NCI-H748 (cell line): ENCODE measurements at regions not wholly inside any gene's neighbourhood (a gene's known extent, or its start where the extent isn't known, plus 50 kb on each side); places are given as distances from the start of the nearest gene placed in this dataset.

ENCODE experiments used
- DNase-seq: peaks from one replicate; lab custom pipeline; 2025; ENCODE audit not compliant: unreplicated experiment; lab: John Stamatoyannopoulos, UW

DNA sequence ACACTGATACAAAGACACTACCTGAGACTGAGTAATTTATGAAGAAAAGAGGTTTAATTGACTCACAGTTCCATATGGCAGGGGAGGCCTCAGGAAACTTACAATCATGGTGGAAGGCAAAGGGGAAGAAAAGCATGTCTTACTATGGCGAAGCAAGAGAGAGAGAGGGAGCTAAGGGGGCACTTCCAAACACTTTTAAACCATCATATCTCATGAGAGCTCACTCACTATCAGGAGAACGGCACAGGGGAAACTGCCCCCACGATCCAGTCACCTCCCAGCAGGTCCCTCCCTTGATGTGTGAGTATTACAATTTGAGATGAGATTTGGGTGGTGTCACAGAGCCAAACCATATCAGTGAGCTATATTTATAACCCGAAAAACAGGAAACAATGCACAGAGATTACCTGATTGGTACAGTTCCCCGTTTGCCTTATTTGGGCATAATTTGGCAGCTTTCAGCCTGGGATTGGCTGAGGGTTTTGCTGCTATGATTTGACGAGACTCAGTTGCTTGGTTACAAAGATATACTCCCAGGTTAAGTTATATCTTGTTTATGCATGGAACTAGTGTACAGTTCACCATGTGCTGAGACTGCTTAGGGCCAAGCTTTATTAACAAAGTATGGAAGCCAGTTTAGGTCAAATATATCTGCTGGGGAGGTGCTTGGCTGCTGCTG, 184.2 kb downstream of the NR2F2 start:
- no peak for DNase-seq

DNA sequence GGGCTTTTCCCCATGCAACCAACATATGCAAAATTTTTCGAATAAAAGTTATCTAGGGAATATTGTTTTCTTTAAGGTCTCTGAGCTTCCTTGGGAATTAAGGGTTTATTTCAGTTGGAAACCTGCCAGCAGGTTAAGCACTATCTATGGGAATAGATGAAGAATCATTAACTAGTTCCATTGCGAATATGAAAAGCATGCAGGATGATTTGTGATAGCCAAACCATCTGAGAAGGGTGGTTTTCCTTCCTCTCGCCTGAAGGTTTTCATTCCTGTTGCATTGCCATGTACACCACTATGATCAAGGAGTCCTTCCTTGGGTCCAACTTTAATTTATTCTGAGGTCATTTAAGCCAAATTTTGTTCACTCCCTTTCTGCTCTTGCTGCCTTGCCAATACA, 184.9 kb downstream of the NR2F2 start:
- no peak for DNase-seq

DNA sequence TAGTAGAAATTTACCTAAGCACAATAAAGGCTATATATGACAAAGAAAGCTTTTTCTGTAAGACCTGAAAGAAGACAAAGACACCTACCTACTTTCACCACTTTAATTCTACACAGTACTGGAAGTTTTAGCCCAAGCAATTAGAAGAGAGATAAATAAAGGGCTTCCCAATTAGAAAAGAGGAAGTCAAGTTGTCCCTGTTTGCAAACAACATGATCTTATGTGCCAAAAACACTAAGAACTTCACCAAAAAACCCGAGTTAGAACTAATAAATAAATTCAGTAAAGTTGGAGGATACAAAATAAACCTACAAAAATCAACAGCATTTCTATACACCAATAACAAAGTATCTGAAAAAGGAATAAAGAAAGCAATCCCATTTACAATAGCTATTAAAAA, 190.9 kb downstream of the NR2F2 start:
- DNase-seq: no peak

DNA sequence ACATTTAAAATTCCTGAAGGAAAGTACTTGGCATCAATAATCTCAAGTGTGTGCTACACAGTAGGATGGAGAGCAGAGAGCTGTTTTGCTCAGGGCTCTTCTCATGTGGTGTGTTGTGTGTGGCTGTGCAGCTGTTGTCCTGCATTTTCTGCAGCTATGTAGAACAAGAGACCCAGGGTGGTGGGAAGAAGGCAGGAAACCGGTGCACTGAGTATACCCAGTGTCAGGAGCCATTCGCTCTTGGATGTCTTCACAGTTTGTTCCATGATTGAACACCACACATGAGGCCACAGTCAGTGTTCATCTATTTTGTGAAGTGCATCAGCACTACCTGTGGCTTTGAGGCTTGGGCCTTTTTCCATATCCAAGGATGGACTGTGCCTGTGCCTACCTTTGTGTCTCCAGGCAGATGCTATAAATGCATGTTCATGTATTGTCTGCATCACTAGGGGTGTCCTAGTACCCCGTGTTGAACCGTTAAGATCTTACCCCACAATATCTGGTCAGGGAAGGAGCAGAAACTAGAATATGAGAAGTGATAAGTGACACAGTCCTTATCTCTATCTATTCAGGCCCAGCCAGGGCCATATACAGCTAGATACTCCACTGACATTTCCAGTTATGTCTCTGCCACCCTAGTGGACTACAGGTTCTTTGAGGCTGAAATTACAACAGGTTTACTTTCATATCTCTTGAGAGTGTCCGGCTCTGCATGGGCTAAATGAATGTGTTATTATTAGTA, 194.3 kb downstream of the NR2F2 start:
- DNase-seq: no peak

DNA sequence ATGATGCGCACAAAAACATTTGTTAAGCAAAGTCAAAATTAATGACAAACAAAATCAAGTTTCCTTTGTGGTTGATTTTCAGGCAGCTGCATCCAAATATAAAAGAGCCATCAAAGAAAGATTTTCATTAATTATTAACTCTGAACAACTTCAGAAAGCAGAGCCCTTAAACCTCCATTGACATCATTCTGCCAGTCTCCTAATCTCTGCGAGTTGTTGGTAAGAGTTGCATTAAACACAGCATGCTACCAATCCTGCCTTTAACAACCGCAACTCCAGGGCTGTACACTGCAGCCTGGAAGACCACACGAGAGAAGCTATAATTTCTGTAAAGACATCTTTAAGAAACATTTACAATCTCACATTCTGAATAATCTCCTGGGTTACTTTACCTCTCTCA, 204.6 kb downstream of the NR2F2 start:
- no peak for DNase-seq

DNA sequence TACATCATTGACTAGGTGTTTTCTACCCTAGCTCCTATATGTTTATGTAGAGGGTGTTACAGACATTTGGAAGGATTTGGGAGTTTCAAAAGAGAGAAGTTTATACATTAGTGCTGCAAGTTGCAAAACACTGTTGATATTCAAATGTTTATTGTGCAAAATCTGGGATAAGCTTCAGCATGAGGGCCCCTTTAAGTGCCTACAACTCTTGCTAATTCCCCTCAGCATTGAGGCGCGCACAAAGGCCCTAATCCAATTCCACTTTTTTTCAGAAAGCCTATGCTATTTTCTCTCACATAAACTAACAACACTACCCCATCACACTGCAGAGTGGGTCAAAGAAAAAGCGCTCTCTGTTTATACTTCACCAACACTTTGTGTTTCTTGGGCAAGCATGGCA, 208.0 kb downstream of the NR2F2 start:
- DNase-seq: no peak

DNA sequence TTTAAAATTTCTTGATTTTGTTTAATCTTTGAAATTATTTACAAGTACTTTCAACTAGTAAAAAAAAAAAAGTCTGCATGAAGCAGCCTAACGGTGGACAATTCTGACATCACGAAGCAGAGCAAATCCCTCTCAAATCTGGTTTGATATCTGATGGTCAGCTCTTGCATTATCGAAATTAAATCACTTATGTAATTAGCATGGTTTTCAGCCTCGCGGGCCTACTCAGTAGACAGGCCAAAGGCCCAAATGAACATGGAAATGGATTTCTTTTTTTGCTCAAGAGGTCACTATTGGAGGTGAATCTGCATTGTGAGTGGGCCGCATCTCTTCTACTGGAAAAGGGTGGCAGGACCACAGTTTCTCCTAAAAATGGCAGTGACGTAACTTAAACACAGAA, 209.8 kb downstream of the NR2F2 start:
- DNase-seq: no peak

DNA sequence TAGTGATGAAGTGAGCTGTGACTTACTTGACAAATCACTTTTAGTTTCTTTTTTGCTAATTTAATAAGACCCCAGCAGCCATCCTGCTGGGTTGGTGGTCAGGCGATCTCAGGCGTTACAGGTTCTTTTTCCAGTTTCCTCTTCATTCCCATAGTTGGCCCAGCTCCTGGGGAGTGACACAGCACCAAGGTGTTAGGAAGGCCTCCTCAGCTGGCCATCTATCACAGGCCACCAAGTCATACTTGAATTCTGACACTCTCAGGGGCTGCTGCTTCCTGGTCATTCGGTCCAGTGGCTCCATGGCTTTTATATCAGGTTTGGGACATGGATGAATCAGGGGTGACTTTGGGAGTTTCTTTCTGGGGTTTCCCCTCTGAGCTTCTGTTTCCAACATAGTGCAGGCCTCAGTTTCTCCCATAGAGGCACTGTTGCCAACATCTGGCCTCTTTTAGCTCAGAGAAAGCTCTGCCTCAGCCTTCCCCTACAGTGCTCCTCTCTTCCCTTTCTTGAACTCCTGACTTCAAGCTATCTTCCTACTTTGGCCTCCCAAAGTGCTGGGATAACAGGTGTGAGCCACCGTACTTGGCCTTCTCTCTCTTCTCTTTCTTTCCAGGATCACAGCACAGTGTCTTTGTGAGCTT, 211.8 kb downstream of the NR2F2 start:
- DNase-seq: no peak

DNA sequence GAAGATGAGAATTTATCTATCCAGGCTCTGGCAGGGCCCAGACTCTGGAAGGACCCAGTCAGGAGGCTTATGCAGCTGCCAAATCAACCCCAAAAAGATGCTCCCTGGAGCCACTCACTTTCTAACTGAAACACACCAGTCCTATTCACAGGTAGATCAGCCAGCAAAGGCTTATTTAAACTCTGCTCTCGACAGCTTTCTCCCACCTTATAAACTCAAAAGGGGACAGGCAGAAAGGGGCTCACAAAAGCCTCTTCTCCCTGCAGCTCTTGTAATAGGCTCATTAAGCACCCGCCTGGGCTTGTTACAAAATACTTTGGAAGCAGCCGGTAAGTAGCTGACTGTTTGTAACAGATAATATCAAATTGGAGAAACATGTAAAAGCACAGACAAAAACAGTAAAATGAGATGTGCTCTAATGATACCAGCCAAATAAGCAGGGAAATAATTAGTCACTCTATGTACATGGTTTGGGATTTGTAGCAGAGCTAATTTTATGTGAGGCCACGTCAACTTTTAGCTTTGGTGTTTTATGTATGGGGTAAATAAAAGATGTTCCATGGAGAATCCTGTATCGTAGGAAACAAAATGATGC, 213.8 kb downstream of the NR2F2 start:
- peak; percentile 34 for DNase-seq

DNA sequence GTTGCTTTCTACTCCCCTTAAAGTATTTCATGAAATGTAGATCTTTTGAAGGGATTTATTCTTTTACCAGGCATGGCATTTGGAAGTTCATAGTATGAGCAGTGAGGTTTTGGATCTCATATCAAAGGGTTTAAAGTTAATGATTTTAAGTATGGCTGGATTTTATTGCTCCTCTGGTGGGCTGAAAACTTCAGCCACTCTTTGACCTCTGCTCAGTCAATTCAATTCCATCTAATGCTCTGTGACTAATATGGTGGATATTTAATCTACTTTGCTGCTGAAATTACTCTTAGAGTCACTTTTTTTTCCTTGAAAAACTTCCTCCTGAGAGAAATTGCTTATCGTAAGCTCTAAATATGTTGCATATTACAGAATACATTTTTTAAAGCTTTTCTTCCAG, 218.6 kb downstream of the NR2F2 start:
- no peak for DNase-seq

DNA sequence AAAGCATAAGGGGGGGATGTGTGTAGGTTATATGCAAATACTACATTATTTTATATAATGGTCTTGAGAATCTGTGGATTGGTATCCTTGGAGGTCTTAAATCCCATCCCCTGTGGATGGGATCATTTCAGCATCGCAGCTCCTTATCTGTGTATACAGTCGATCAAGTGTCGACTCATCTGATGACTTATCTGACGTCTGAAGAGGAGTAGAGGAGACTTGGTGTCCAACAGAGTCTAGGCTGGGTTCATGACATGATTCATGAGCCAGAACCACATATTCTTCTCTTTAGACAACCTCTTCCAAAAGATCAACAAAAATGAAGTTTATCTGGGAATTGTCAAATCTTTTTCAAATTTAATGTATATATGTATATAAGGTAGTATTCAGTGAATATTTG, 220.7 kb downstream of the NR2F2 start:
- DNase-seq: no peak

DNA sequence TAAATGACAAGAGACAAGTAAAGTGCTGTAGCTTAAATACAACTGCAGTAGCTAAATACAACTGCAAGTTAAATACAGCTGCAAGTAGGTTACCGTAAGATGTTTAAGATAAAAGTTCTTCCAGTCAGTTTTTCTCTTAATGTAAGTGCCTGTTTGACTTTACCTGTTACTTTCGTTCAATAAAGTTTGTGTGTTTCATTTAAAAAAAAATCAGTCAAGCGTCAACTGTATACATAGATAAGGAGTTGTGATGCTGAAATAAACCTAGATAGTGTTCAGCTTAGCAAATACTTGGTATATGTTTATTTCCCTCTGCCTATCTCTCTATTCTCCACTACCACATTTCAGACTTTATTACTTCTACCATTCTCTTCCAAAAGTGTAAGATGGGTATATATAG, 221.2 kb downstream of the NR2F2 start:
- DNase-seq: no peak

DNA sequence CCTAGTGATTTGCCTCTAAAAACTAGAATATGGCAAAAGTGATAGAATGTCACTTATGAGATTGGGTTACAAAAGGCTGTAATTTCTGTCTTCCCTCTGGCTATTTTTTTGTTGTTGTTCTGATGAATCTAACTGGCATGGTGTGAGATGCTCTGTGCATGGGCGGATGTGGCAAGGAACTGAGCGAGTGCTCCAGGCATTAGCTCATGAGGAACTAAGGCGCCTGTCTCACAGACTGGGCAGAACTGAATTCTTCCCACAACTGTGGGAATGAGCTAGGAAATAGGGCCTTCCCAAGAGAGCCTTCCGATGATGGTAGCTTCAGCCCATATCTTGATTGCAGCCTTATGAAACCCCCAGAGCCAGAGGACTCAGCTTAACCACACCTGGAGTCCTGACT, 222.5 kb downstream of the NR2F2 start:
- DNase-seq: no peak

DNA sequence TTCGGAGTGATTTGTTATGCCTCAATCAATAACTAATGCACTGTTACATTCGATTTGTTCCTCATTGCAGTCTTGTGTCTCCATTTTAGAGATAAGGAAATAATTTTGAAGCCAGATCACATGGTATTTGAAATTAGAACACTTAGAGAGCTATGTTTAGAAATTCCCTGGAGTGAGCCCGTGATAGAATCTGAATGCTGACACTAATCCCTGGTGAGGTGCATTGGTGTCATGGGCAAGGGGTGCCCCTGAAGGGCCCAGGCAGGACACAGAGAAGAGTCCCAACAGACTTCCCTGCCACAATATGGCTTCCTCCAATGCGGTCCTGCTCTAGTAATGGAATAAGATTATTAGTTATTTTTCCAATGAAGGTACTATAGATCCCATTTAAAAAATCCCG, 223.0 kb downstream of the NR2F2 start:
- no peak for DNase-seq

DNA sequence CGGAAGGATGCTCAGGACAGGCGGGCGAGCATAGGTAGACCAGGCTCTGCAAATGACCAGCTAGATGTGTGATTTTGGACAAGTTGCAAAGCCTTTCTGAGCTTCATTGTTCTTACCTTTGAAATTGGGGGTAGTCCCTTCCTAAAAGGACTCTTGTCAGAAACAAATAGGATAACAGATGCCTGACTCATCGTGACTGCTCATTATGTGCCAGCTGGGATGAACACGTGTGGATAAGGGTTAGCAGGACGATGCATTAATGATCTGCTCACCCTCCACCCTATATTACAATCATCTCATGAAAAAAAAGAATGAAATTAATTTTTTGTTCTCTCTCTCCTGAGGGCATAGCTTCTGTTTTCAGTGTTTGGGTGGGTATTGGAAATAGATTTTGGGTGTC, 223.4 kb downstream of the NR2F2 start:
- no peak for DNase-seq

DNA sequence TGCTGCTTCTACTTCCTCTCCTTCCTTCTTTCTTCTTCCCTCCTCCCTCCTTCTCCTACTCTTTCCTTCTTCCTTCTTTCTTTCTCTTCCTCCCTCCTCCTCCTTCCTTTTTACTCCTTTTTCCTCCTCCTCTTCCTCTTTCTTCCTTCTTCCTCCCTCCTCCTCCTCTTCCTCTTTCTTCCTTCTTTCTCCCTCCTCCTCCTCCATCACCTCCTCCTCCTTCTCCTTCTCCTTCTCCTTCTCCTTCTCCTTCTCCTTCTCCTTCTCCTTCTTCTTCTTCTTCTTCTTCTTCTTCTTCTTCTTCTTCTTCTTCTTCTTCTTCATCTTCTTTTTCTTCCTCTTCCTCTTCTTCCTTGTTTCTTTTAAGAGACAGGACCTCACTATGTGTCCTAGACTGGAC, 224.0 kb downstream of the NR2F2 start:
- DNase-seq: no peak

DNA sequence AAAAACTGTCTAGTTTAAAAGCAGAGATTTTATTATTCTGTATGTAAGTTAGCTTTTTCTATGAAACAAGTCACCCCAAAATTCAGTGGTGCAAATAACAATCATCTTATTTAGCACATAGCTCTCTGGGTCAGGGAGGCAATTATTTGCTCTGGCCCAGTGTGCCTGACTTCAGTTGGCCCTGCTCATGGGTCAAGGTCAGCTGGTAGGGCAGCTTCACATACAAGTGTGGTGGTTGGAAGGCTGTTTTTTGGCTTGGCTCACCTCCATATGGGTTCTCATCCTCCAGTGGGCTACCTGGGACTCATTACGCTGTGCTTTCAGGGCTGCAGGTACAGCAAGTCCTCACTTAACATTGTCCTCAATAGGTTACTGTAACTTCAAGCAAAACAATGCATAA, 228.6 kb downstream of the NR2F2 start:
- no peak for DNase-seq

DNA sequence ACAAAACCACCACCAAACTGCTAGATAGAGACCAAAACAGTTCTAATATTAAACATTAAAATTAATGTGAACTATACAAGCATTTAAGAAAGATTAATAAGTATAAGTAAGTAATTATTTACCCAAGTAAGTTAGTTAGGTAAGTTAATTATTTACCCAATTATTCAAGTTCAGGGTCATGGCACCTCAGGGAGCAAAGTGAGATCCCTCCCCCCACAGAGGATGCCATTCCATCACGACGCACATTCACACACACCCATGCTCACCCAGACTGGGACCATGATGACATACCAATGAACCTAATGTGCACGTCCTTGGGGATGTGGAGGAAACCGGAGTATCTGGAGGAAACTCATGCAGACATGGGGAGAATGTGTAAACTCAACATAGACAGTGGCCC, 229.1 kb downstream of the NR2F2 start:
- DNase-seq: no peak

DNA sequence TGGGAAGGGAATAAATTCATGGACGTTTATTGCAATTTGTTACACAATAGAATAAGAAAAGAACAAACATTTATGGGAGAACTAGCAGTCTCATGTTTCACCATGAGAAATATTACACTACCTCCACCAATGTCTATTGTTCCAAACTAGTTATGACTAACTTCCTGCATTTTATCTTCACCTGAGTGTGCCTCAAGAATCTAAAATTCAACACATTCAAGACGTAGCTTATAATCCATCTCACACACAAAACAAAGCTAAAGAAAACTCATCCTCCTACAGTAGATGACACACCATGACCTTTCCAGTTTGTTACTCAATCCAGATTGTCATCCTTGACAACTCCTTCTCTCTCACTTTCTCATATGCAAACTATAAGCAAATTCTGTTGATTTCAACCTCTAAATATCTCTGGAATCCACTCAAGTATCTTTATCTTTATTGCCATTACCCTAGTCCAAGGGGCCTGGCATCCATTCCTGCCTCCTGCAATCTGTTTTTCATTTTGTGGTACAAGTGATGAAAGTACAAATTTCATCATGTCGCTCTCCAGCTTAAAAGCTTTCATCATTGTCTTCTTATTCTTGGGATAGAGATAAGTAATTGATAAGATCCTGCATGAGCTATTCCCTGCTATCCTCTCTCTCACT, 229.9 kb downstream of the NR2F2 start:
- DNase-seq: no peak

DNA sequence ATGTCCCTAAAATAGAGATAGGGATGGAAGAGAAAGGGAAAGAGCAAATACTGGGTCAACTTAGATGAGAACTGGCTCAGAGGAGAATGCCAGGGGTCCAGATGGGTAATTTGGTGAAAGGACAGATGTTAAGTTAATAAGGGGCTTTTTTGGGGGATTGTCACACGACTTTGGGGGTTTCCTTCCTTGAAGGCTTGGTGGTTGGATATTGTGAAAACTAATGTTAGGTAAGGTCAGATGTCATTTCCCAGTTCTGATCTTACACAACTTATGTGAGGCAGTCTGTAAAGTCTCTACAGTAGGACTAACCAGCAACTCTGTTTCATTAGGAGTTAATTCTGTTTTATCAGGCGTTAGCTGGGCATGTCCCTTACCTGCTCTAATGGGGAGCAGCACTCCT, 231.1 kb downstream of the NR2F2 start:
- no peak for DNase-seq

DNA sequence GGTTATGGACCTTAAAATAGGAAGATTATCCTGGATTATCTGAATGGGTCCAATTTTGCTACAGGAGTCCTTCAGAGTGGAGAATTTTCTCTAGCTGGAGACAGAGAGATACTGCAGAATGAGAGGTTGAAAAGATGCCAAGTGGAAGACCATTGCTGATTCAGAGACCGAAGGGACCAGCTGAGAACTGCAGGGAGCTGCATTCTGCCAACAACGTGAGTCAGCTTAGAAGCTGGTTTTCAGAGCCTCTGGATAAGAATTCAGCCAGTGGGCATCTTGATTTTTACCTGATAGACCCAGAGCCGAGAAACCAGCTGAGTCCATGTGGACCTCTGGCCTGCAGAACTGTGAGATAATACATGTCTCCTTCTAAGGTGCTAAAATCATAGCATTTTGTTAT, 234.0 kb downstream of the NR2F2 start:
- no peak for DNase-seq

DNA sequence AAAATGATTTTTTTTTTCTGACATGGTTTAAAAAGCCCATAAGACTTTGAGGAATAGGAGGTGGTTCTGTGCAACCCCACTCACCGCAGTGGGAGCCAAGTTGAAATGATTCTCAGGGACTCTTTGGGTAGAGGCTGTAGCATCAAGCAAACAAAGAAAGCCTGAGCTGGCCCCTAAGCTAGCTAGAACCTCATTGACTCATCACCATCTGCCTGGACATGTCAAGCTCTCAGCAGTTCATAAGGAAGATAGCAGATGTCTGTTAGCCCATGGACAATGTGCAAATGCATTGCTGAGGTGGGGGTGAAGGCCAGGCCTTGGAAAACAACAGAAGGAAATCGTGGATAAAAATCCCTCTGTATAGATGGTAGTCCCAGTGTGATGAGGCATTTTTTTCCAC, 234.8 kb downstream of the NR2F2 start:
- DNase-seq: no peak
